ENCODE measurements at regions not wholly inside any gene's neighbourhood (a gene's known extent, or its start where the extent isn't known, plus 50 kb on each side); places are given as distances from the start of the nearest gene placed in this dataset.

- TF ChIP-seq BCL3 (IDR thresholded peaks at IDR 0.05) (no peak), USF2 (IDR thresholded peaks at IDR 0.05) (no peak), RAD21 (conservative IDR thresholded peaks at IDR 0.05 in 1 of 2, IDR thresholded peaks at IDR 0.05 in 1 of 2) (no peak), CTCF (IDR thresholded peaks at IDR 0.05) (no peak), ZFP36 (IDR thresholded peaks at IDR 0.05; ENCODE audit: borderline replicate concordance, partially characterized antibody) (no peak), PBX3 (IDR thresholded peaks at IDR 0.05) (no peak), EHMT2 (IDR thresholded peaks at IDR 0.05; ENCODE audit: low read depth) (no peak), POLR2A (IDR thresholded peaks at IDR 0.05; ENCODE audit: low read length) (no peak), MAX (IDR thresholded peaks at IDR 0.05) (no peak)
Observed at GRCh38 chr3:98662699-98663098, 69.3 kb upstream of the CPOX start.
